ENCODE measurements at regions not wholly inside any gene's neighbourhood (a gene's known extent, or its start where the extent isn't known, plus 50 kb on each side); places are given as distances from the start of the nearest gene placed in this dataset.

DNA sequence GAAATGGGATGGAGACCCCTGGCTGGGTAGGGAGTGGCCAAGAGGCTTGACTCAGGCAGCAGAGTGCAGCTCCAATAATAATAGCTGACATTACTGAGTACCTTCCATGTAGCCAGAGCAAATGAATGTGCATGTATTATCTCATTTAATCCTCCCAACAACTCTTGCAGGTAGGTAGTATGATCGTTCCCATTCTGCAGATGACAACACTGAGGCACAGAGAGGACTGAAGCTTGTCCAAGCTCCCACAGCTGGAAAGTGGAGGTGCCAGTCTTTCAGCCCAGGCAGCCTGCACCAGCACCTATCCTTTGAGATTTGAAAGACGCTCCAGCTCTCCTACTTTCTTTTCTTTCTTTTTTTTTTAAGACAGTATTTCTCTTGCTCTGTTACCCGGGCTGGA lies 87.6 kb downstream of the PCDH1 start:
- TF ChIP-seq, protein P1, sequence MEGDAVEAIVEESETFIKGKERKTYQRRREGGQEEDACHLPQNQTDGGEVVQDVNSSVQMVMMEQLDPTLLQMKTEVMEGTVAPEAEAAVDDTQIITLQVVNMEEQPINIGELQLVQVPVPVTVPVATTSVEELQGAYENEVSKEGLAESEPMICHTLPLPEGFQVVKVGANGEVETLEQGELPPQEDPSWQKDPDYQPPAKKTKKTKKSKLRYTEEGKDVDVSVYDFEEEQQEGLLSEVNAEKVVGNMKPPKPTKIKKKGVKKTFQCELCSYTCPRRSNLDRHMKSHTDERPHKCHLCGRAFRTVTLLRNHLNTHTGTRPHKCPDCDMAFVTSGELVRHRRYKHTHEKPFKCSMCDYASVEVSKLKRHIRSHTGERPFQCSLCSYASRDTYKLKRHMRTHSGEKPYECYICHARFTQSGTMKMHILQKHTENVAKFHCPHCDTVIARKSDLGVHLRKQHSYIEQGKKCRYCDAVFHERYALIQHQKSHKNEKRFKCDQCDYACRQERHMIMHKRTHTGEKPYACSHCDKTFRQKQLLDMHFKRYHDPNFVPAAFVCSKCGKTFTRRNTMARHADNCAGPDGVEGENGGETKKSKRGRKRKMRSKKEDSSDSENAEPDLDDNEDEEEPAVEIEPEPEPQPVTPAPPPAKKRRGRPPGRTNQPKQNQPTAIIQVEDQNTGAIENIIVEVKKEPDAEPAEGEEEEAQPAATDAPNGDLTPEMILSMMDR (IDR thresholded peaks at IDR 0.05) = no peak
- TF ChIP-seq POLR2A (IDR thresholded peaks at IDR 0.05) = no peak
